DOHH2 (cell line): ENCODE measurements at regions not wholly inside any gene's neighbourhood (a gene's known extent, or its start where the extent isn't known, plus 50 kb on each side); places are given as distances from the start of the nearest gene placed in this dataset.

Experiments
- EZH2phosphoT487 ChIP-seq: fragments of 200-600 bp; sonication (generic); IDR thresholded peaks from 2 replicates; pipeline ENCODE4 v1.6.1; 2017; ENCODE audit warnings: borderline replicate concordance, mild to moderate bottlenecking, antibody characterized with exemption, low read length, moderate library complexity, mixed read lengths
- TF ChIP-seq, protein P1 (sequence below): fragments of 200-600 bp; sonication (generic); IDR thresholded peaks from one replicate; pipeline ENCODE4 v1.5.1; 2014; ENCODE audit warnings: antibody characterized with exemption, mild to moderate bottlenecking, low read depth, low read length; ENCODE audit not compliant: poor library complexity, severe bottlenecking

DNA sequence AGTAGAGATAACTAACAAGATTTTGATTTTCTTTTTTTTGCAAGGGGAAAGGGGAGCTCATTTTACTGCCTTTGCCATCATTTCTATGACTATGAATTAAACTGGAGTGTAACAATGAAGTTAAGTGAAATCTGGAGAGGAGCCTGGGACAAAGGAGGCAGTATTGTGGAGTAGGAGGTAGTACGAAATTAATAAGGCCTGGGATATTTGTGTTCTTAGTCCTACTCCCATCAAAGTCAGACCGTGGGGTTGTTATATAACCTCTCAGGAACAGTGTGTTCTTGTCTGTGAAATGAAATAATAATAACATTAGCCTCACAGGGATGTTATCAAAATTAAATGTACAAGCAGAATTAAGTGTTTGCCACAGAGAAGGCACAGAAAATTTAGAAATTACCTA lies 204.3 kb upstream of the EMCN start:
- TF ChIP-seq, protein P1, sequence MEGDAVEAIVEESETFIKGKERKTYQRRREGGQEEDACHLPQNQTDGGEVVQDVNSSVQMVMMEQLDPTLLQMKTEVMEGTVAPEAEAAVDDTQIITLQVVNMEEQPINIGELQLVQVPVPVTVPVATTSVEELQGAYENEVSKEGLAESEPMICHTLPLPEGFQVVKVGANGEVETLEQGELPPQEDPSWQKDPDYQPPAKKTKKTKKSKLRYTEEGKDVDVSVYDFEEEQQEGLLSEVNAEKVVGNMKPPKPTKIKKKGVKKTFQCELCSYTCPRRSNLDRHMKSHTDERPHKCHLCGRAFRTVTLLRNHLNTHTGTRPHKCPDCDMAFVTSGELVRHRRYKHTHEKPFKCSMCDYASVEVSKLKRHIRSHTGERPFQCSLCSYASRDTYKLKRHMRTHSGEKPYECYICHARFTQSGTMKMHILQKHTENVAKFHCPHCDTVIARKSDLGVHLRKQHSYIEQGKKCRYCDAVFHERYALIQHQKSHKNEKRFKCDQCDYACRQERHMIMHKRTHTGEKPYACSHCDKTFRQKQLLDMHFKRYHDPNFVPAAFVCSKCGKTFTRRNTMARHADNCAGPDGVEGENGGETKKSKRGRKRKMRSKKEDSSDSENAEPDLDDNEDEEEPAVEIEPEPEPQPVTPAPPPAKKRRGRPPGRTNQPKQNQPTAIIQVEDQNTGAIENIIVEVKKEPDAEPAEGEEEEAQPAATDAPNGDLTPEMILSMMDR, result no peak
- no peak for TF ChIP-seq EZH2phosphoT487
